AG04450 (cell line): ENCODE measurements at regions not wholly inside any gene's neighbourhood (a gene's known extent, or its start where the extent isn't known, plus 50 kb on each side); places are given as distances from the start of the nearest gene placed in this dataset.
"Not testable (repeated sequence)": the region's sequence is repeated elsewhere in the genome, so short reads cannot be mapped to it uniquely, and the experiment has no call there.

ENCODE experiments used
- CTCF ChIA-PET: fragments of 300-600, 350-600 bp; formaldehyde crosslinking; extraction: SDS; loops from one replicate; lab custom pipeline; 2022; ENCODE audit warnings: antibody characterized with exemption, inconsistent platforms; lab: Charles Lee
- POLR2A ChIA-PET: fragments of 350-600 bp; formaldehyde crosslinking; extraction: SDS; loops from one replicate; lab custom pipeline; 2021; ENCODE audit warnings: antibody characterized with exemption, inconsistent platforms; lab: Yijun Ruan, JAX
- DNase-seq: peaks from one replicate; pipeline ENCODE4 v3.0.0-alpha.2; 2011; ENCODE audit warnings: low read depth, low spot score
- H3K27ac ChIP-seq: one replicate; pipeline ENCODE4 v1.5.1; 2012; ENCODE audit warnings: low read depth, low read length, control low read depth
- H3K27me3 ChIP-seq: one replicate; pipeline ENCODE4 v1.6.0; 2012; ENCODE audit warnings: low read length; ENCODE audit not compliant: control insufficient read depth, insufficient read depth
- H3K4me3 ChIP-seq: 2 replicates; pipeline ENCODE4 v1.5.1; 2011; ENCODE audit warnings: mild to moderate bottlenecking, low read depth, low read length, control low read depth
- H3K9me3 ChIP-seq: 2 replicates; pipeline ENCODE4 v1.5.1; 2012; ENCODE audit warnings: low read length; ENCODE audit not compliant: control insufficient read depth, insufficient read depth
- CTCF ChIP-seq: IDR thresholded peaks from 2 replicates; pipeline ENCODE4 v1.5.1; 2011; ENCODE audit warnings: low read depth, low read length, control low read depth, inconsistent platforms

GRCh38 chr9:27829621-27830020 is 256.3 kb upstream of the C9orf72 start:
- ChIA-PET CTCF (no interaction called here), POLR2A (no interaction called here)
- DNase-seq: no peak
- Histone ChIP-seq H3K4me3 (no peak overlapping the region), H3K27ac (no peak overlapping the region), H3K9me3 (no peaks in the 10 kb centered on the region), H3K27me3 (no peaks in the 10 kb centered on the region)
- TF ChIP-seq CTCF: no peak

- CTCF ChIA-PET, POLR2A ChIA-PET, H3K4me3 ChIP-seq, H3K27me3 ChIP-seq, DNase-seq, H3K9me3 ChIP-seq, H3K27ac ChIP-seq: not testable (repeated sequence)
These were observed 258.8 kb upstream of the C9orf72 start for GRCh38 chr9:27832108-27832507.

- CTCF ChIA-PET: no interaction called here
These were observed 262.0 kb upstream of the C9orf72 start for GRCh38 chr9:27835286-27835685.

GRCh38 chr9:27835746-27836145 is 262.5 kb upstream of the C9orf72 start:
- CTCF ChIA-PET: no interaction called here

More at GRCh38 chr9:27835286-27835685, 262.0 kb upstream of the C9orf72 start:
- Histone ChIP-seq H3K9me3 (peaks cover 5% of the 10 kb centered on the region), H3K27me3 (no peaks in the 10 kb centered on the region), H3K4me3 (no peak overlapping the region), H3K27ac (no peak overlapping the region)
- POLR2A ChIA-PET: no interaction called here
- no peak for TF ChIP-seq CTCF
- no peak for DNase-seq

GRCh38 chr9:27836661-27837401 is 263.6 kb upstream of the C9orf72 start:
- DNase-seq: no peak
- no peak overlapping the region for H3K4me3 ChIP-seq
- CTCF ChIA-PET: no interaction called here
- H3K27ac ChIP-seq: no peak overlapping the region
- H3K27me3 ChIP-seq: no peaks in the 10 kb centered on the region
- POLR2A ChIA-PET: no interaction called here
- TF ChIP-seq CTCF: no peak
- peaks cover 5% of the 10 kb centered on the region for H3K9me3 ChIP-seq

More at GRCh38 chr9:27835746-27836145, 262.5 kb upstream of the C9orf72 start:
- Histone ChIP-seq H3K9me3 (peaks cover 5% of the 10 kb centered on the region), H3K4me3 (no peak overlapping the region), H3K27me3 (no peaks in the 10 kb centered on the region), H3K27ac (no peak overlapping the region)
- TF ChIP-seq CTCF: no peak
- no peak for DNase-seq
- POLR2A ChIA-PET: no interaction called here
